GM12892 (cell line): ENCODE measurements at regions not wholly inside any gene's neighbourhood (a gene's known extent, or its start where the extent isn't known, plus 50 kb on each side); places are given as distances from the start of the nearest gene placed in this dataset.

Source experiments
- DNase-seq: peaks from one replicate; pipeline ENCODE4 v3.0.0; 2011; ENCODE audit not compliant: insufficient read length
- FAIRE-seq: peaks from 2 replicates; lab custom pipeline; 2011; peaks lifted over from hg19 to GRCh38; lab: Jason Lieb, UNC
- POLR2A ChIP-seq: IDR thresholded peaks from 2 replicates; pipeline ENCODE4 v1.6.1; 2011; ENCODE audit warnings: low read depth, low read length, control low read depth
- POLR2AphosphoS5 ChIP-seq: IDR thresholded peaks from 2 replicates; pipeline ENCODE4 v1.6.1; 2011; ENCODE audit warnings: low read depth, low read length, control low read depth
- TAF1 ChIP-seq: IDR thresholded peaks from 2 replicates; pipeline ENCODE4 v1.6.1; 2011; ENCODE audit warnings: low read depth, mild to moderate bottlenecking, control low read depth, low read length, borderline replicate concordance

DNA sequence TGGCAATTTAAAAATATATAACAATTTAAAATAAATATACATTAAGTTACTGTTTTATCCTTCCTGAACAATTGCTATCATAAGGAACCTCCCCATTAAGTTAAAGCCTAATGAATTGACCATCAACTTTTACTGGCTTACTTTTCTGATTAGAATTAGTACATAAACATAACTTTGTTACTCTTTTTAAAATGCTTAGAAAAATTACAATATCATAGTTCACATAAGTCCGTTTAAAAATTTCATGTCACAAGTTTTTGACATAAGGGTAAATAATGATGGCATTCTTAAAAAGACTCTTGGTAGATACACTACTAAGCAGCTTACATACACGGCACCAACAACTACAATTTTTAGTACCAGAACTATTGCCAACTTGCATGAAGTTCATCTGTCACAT is 1308.6 kb downstream of the FSCB start:
- TF ChIP-seq TAF1 = no peak
- no peak for TF ChIP-seq POLR2A
- no peak for TF ChIP-seq POLR2AphosphoS5
- no peak for DNase-seq
- FAIRE-seq = no peak

DNA sequence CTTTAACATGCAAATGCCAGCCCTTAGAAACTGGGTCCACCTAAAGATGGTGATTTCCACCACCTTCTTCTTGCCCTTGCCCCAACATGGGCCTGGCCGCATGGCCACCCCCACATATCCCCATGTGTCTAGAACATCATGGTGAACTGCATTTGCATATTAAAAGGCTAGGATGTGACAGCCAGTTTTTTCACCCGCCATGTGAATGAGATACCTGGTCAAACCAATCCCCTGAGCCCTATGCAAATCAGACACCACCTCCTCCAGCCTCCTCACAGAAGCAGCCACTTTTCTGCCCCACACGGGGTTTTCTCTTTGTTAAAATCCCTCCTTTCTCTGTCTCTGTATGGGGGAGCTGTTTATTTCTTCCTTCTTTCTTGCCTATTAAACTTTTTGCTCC is 1322.5 kb downstream of the FSCB start:
- no peak for TF ChIP-seq POLR2AphosphoS5
- DNase-seq (no peak), FAIRE-seq (no peak)

GRCh38 chr14:43183916-43184315 is 1323.2 kb downstream of the FSCB start:
- FAIRE-seq (no peak), DNase-seq (no peak)

DNA sequence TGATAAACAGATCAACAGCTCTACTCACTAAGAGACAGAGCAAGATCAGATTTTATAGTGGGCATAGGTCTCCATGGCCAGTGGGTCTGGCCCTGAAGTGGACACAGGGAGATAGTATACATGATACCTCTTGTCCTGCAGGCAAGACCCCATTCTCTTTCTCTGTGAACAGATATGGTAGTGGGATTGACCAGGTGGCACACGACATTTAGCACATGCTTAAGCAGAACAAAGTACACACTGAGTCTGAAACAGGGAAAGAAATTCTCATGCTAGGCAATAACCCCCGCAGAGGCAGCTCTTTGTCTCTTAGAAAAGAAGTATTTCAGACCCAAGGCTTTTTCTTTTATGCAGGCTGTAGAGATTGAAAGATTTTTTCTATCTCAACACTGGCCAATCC is 1331.2 kb downstream of the FSCB start:
- DNase-seq = no peak
- FAIRE-seq = no peak
- TF ChIP-seq POLR2AphosphoS5 = no peak
- no peak for TF ChIP-seq TAF1
- TF ChIP-seq POLR2A = no peak

More at GRCh38 chr14:43183916-43184315, 1323.2 kb downstream of the FSCB start:
- no peak for TF ChIP-seq POLR2A
- TF ChIP-seq TAF1 = no peak
- TF ChIP-seq POLR2AphosphoS5 = no peak

DNA sequence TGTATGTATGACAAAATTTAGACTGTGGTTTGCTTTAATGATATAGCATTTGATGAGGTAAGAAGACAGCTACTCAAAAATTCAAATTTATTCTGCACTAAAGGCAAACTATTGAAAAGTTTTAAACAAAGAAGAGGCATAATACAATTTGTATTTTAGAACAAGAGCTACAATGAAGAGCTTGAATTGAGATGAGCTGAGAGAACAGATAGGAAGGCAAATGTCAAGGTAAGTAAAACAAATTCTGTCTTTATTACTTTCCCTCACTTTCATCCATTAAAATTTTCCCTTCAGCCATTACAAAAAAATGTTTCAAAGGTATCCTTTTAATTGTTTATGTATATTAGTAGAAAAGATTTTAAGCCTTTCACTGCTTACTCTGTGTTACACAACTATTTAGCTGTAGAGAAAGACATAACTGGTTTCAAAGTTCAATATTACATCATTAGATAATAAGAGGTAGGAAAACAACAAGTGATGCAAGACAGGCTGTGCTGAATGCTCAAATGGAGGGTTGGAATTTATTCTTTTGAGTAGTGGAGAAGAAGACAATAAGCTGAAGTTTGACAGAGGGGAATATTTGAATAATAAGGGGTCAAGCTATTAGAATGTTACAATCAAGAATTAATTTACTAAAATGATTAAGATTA is 1334.1 kb downstream of the FSCB start:
- FAIRE-seq (no peak), DNase-seq (no peak)
- TF ChIP-seq TAF1 (no peak), POLR2AphosphoS5 (no peak), POLR2A (no peak)

GRCh38 chr14:43169722-43170121 is 1337.4 kb downstream of the FSCB start:
- FAIRE-seq = no peak
- DNase-seq = no peak
- TF ChIP-seq POLR2A (no peak), POLR2AphosphoS5 (no peak), TAF1 (no peak)

- no peak for TF ChIP-seq TAF1
- TF ChIP-seq POLR2A = no peak
- TF ChIP-seq POLR2AphosphoS5 = no peak
- no peak for FAIRE-seq
- DNase-seq = no peak
Observed at GRCh38 chr14:43168371-43168925, 1338.6 kb downstream of the FSCB start.

DNA sequence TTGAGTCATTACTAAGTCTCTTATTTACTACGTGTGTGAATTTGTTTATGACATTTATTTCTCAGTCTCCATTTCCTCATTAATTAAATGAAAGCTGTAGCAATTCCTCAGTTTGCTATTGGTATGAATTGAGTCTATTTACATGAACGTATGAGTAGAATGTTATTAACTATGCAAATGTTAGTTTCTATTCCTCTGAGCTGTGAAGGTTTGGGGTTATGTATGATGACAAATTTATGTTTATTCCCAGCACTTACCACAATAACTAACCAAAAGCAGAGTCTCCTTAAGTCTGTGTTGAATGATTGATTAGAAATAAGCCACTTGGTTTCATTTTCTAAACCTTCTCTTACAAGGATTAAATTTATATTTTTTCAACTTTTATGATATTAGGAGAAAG is 1340.9 kb downstream of the FSCB start:
- TF ChIP-seq POLR2A = no peak
- TF ChIP-seq TAF1 = no peak
- TF ChIP-seq POLR2AphosphoS5 = no peak
- DNase-seq (no peak), FAIRE-seq (no peak)

DNA sequence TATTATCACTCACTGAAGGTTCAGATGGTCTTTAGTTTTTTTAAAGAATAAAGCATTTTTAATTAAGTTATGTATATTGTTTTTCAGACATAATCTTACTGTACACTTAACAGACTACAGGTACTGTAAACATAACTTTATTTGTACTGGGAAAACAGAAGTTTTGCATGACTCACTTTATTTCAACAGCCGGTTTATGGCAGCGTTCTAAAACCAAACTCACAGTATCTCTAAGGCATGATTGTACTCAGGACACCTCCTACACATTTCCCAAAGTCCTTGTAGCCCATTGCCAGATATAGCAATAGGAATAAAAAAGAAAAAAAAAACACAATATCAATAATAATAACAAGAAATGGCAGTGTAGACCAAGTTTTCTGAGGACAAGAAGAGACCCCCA is 1341.4 kb downstream of the FSCB start:
- no peak for DNase-seq

GRCh38 chr14:43161477-43161876 is 1345.6 kb downstream of the FSCB start:
- TF ChIP-seq POLR2A (no peak), TAF1 (no peak), POLR2AphosphoS5 (no peak)
- FAIRE-seq (no peak), DNase-seq (no peak)

More for the DNA sequence above, 1341.4 kb downstream of the FSCB start:
- FAIRE-seq = no peak
- no peak for TF ChIP-seq POLR2A
- TF ChIP-seq TAF1 = no peak
- no peak for TF ChIP-seq POLR2AphosphoS5

DNA sequence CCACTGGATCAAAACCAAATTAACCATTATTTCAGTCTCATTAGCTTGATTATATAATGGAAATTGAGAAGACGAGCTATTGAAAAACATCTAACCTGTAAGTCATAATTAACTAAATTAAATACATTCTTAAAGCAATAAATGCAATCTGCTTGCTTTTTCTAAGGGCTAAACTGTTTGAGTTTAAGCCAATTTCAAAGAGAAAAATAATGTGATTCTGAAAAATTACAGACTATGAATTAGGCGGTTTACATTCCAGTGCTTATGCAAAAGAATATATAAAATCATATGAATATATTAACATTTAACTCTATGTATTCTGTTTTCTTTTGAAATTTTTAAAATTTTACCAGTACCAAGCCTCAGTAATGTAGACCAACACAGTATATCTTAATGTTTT is 1349.4 kb downstream of the FSCB start:
- TF ChIP-seq TAF1 = no peak
- TF ChIP-seq POLR2A = no peak
- no peak for TF ChIP-seq POLR2AphosphoS5
- no peak for DNase-seq
- FAIRE-seq = no peak

DNA sequence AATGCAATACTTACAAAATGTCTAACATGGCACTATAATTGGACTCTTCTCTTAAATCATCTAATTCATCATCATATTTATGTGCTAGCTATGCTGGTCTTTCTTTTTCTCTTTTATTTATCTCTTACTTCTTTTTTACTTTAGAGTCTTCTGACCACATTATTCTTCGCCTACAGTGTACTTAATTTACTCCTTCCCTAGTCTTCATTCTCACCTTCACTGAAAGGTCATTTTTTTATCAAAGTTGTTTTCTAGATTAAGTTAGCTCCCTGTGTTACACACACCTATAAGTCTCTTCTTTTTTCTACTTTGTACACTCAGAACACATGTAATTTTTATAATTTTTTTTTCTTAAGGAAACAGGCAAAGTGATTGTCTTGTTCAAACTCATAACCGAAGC is 1351.2 kb downstream of the FSCB start:
- TF ChIP-seq POLR2AphosphoS5 (no peak), POLR2A (no peak), TAF1 (no peak)
- FAIRE-seq (no peak), DNase-seq (no peak)
